Mammary epithelial cell (primary cell): ENCODE measurements at regions not wholly inside any gene's neighbourhood (a gene's known extent, or its start where the extent isn't known, plus 50 kb on each side); places are given as distances from the start of the nearest gene placed in this dataset.

Experiments
- CTCF ChIP-seq, 2 donors: IDR thresholded peaks in 1 of 2; conservative IDR thresholded peaks in 1 of 2; 2 replicates each; pipeline ENCODE4 v1.5.1; 2011 to 2012; ENCODE audit warnings: inconsistent platforms in 2 of 2, low read length in 2 of 2, mild to moderate bottlenecking in 2 of 2, control low read depth in 1 of 2, low read depth in 1 of 2; ENCODE audit not compliant: insufficient read depth in 1 of 2; ENCODE audit errors: extremely low read depth in 1 of 2
- EZH2 ChIP-seq: IDR thresholded peaks from 2 replicates; pipeline ENCODE4 v1.6.1; 2012; ENCODE audit warnings: low read length, inconsistent platforms, borderline replicate concordance

- TF ChIP-seq CTCF (conservative IDR thresholded peaks at IDR 0.05 in 1 of 2, IDR thresholded peaks at IDR 0.05 in 1 of 2; ENCODE audit: extremely low read depth in 1 of 2, insufficient read depth in 1 of 2, low read depth in 1 of 2, low read length in 2 of 2) (no peak), EZH2 (no peak)
Observed at GRCh38 chr20:56957737-56958553, 308.5 kb downstream of the BMP7 start.
